HG02588 (cell line): ENCODE measurements at regions not wholly inside any gene's neighbourhood (a gene's known extent, or its start where the extent isn't known, plus 50 kb on each side); places are given as distances from the start of the nearest gene placed in this dataset.
"Not testable (repeated sequence)": the region's sequence is repeated elsewhere in the genome, so short reads cannot be mapped to it uniquely, and the experiment has no call there.

Source experiments
- ATAC-seq: cut with Tn5 transposase; IDR thresholded peaks from one replicate; pipeline ENCODE4 v1.9.1; 2021; ENCODE audit warnings: mild to moderate bottlenecking, moderate library complexity; ENCODE audit not compliant: unreplicated experiment

GRCh38 chr15:81781395-81781794 is 264.4 kb downstream of the MEX3B start:
- ATAC-seq = no peak

GRCh38 chr15:81780966-81781365 is 264.9 kb downstream of the MEX3B start:
- ATAC-seq = no peak

- ATAC-seq = no peak
These were observed 266.6 kb downstream of the MEX3B start for GRCh38 chr15:81779181-81779580.

- ATAC-seq = no peak
These were observed 268.3 kb downstream of the MEX3B start for GRCh38 chr15:81777546-81777945.

- ATAC-seq = no peak
These were observed 268.8 kb downstream of the MEX3B start for GRCh38 chr15:81776976-81777375.

GRCh38 chr15:81775779-81776178 is 270.0 kb downstream of the MEX3B start:
- ATAC-seq = not testable (repeated sequence)

GRCh38 chr15:81774309-81774708 is 271.5 kb downstream of the MEX3B start:
- no peak for ATAC-seq

GRCh38 chr15:81768773-81769172 is 277.0 kb downstream of the MEX3B start:
- ATAC-seq = no peak

- no peak for ATAC-seq
These were observed 278.9 kb downstream of the MEX3B start for GRCh38 chr15:81766829-81767475.

- ATAC-seq = no peak
These were observed 280.0 kb downstream of the MEX3B start for GRCh38 chr15:81765816-81766215.

- no peak for ATAC-seq
These were observed 282.5 kb downstream of the MEX3B start for GRCh38 chr15:81763304-81763703.

- no peak for ATAC-seq
These were observed 285.1 kb downstream of the MEX3B start for GRCh38 chr15:81760686-81761085.

GRCh38 chr15:81758818-81759284 is 287.0 kb downstream of the MEX3B start:
- ATAC-seq = no peak

GRCh38 chr15:81755626-81756025 is 290.2 kb downstream of the MEX3B start:
- ATAC-seq = no peak

GRCh38 chr15:81754078-81754477 is 291.7 kb downstream of the MEX3B start:
- no peak for ATAC-seq

- no peak for ATAC-seq
These were observed 292.8 kb downstream of the MEX3B start for GRCh38 chr15:81752974-81753373.

- ATAC-seq = no peak
These were observed 293.3 kb downstream of the MEX3B start for GRCh38 chr15:81752546-81752942.

GRCh38 chr15:81751816-81752545 is 293.8 kb downstream of the MEX3B start:
- no peak for ATAC-seq

GRCh38 chr15:81751256-81751655 is 294.6 kb downstream of the MEX3B start:
- no peak for ATAC-seq

- ATAC-seq = no peak
These were observed 296.0 kb downstream of the MEX3B start for GRCh38 chr15:81749716-81750375.

GRCh38 chr15:81747482-81747881 is 298.3 kb downstream of the MEX3B start:
- ATAC-seq = no peak

GRCh38 chr15:81747026-81747425 is 298.8 kb downstream of the MEX3B start:
- no peak for ATAC-seq
